OCI-LY3 (cell line): ENCODE measurements at regions not wholly inside any gene's neighbourhood (a gene's known extent, or its start where the extent isn't known, plus 50 kb on each side); places are given as distances from the start of the nearest gene placed in this dataset.

Experiments
- CTCF ChIP-seq: fragments of 200-600, 300-600 bp; sonication (generic); IDR thresholded peaks from 2 replicates; pipeline ENCODE4 v1.5.1; 2014; ENCODE audit warnings: antibody characterized with exemption, low read length, low read depth
- EZH2phosphoT487 ChIP-seq: fragments of 200-600 bp; shearing (Covaris generic); IDR thresholded peaks from 2 replicates; pipeline ENCODE4 v1.6.1; 2018; ENCODE audit warnings: antibody characterized with exemption, mixed run types, low read depth

GRCh38 chr4:179485781-179486180 lies 2043.5 kb upstream of the AGA start:
- TF ChIP-seq CTCF (no peak), EZH2phosphoT487 (no peak)
